ENCODE measurements at regions not wholly inside any gene's neighbourhood (a gene's known extent, or its start where the extent isn't known, plus 50 kb on each side); places are given as distances from the start of the nearest gene placed in this dataset.

- no peak overlapping the region for H3K4me3 Mint-ChIP-seq (ENCODE audit: low read depth)
- H3K27ac Mint-ChIP-seq, result no peak overlapping the region
- DNase-seq (ENCODE audit: low spot score, unreplicated experiment), result no peak
- TF ChIP-seq CTCF (IDR thresholded peaks at IDR 0.05; ENCODE audit: unreplicated experiment), result no peak
- peaks cover 8% of the 10 kb centered on the region for H3K9me3 Mint-ChIP-seq (ENCODE audit: low read depth)
- H3K4me1 Mint-ChIP-seq (ENCODE audit: low read depth), result peaks cover 10% of the 10 kb centered on the region
- H3K27me3 Mint-ChIP-seq, result no peaks in the 10 kb centered on the region
- peaks cover 2% of the 10 kb centered on the region for H3K36me3 Mint-ChIP-seq (ENCODE audit: insufficient read depth)
Observed at GRCh38 chr2:12286347-12286746, 430.4 kb upstream of the TRIB2 start.

DNA sequence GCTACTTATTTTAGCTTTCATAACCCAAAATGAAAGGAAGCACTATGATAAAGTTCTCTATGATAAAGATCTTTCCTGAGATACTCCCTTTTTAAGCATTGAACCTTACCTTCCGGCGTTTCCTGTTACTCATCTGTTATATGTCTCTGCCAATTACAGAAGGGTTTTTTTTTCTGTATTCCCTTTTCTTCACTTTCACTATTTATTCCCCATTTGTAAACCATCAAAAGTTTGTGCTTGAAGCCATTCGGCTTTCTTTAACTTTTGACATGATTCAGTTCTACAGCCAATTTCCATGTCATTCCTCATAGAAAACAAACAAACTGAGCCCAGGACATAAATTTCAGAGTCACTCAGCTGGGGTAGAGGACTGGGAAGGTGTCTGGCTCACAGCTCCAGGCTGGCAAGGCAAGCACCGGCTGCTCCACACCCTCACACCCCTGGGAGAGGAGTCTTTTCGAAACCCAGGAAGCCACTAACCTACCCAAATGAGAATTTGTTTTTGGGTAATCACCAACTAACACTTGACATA lies 429.4 kb upstream of the TRIB2 start:
- DNase-seq (ENCODE audit: low spot score, unreplicated experiment), result no peak
- Mint-ChIP-seq H3K9me3 (ENCODE audit: low read depth) (peaks cover 8% of the 10 kb centered on the region), H3K36me3 (ENCODE audit: insufficient read depth) (peaks cover 2% of the 10 kb centered on the region), H3K4me3 (ENCODE audit: low read depth) (no peak overlapping the region), H3K27me3 (no peaks in the 10 kb centered on the region), H3K4me1 (ENCODE audit: low read depth) (peaks cover 10% of the 10 kb centered on the region), H3K27ac (no peak overlapping the region)
- no peak for TF ChIP-seq CTCF (IDR thresholded peaks at IDR 0.05; ENCODE audit: unreplicated experiment)

DNA sequence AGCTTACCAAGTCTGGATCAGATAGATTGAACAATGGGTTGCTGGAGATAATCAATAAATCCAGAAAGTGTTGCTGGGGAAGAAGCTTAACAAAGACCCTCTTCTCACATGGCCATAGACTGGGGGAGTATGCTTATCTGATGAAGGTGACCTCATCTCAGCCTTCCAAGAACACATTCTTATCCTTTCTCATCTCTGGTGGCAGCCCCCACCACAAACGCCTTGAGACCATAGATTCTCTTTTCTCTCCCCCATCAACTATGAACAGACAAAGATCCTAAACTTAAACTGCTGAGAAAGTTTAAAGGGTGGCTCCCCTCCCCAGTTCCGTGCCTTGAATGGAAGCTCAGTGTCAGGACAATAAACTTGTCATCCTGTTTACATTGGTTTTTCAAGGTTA lies 428.7 kb upstream of the TRIB2 start:
- peaks cover 2% of the 10 kb centered on the region for H3K36me3 Mint-ChIP-seq (ENCODE audit: insufficient read depth)
- peaks cover 8% of the 10 kb centered on the region for H3K9me3 Mint-ChIP-seq (ENCODE audit: low read depth)
- H3K4me1 Mint-ChIP-seq (ENCODE audit: low read depth), result peaks cover 10% of the 10 kb centered on the region
- TF ChIP-seq CTCF (IDR thresholded peaks at IDR 0.05; ENCODE audit: unreplicated experiment), result no peak
- H3K4me3 Mint-ChIP-seq (ENCODE audit: low read depth), result no peak overlapping the region
- H3K27me3 Mint-ChIP-seq, result no peaks in the 10 kb centered on the region
- DNase-seq (ENCODE audit: low spot score, unreplicated experiment), result no peak
- H3K27ac Mint-ChIP-seq, result peak overlapping the region; percentile 17

- TF ChIP-seq CTCF (IDR thresholded peaks at IDR 0.05; ENCODE audit: unreplicated experiment), result no peak
- Mint-ChIP-seq H3K27ac (no peak overlapping the region), H3K4me3 (ENCODE audit: low read depth) (no peak overlapping the region), H3K4me1 (ENCODE audit: low read depth) (peaks cover 10% of the 10 kb centered on the region), H3K9me3 (ENCODE audit: low read depth) (peaks cover 4% of the 10 kb centered on the region), H3K27me3 (no peaks in the 10 kb centered on the region), H3K36me3 (ENCODE audit: insufficient read depth) (peaks cover 2% of the 10 kb centered on the region)
- no peak for DNase-seq (ENCODE audit: low spot score, unreplicated experiment)
Observed at GRCh38 chr2:12289120-12289802, 427.5 kb upstream of the TRIB2 start.

- no peak overlapping the region for H3K27ac Mint-ChIP-seq
- H3K27me3 Mint-ChIP-seq, result no peaks in the 10 kb centered on the region
- TF ChIP-seq CTCF (IDR thresholded peaks at IDR 0.05; ENCODE audit: unreplicated experiment), result no peak
- DNase-seq (ENCODE audit: low spot score, unreplicated experiment), result no peak
- H3K4me3 Mint-ChIP-seq (ENCODE audit: low read depth), result no peak overlapping the region
- H3K9me3 Mint-ChIP-seq (ENCODE audit: low read depth), result no peaks in the 10 kb centered on the region
- H3K36me3 Mint-ChIP-seq (ENCODE audit: insufficient read depth), result no peaks in the 10 kb centered on the region
- peaks cover 10% of the 10 kb centered on the region for H3K4me1 Mint-ChIP-seq (ENCODE audit: low read depth)
Observed at GRCh38 chr2:12291303-12291702, 425.4 kb upstream of the TRIB2 start.

Measured in progenitor cell of endocrine pancreas (in vitro differentiated cells).